ENCODE measurements at regions not wholly inside any gene's neighbourhood (a gene's known extent, or its start where the extent isn't known, plus 50 kb on each side); places are given as distances from the start of the nearest gene placed in this dataset.

GRCh38 chr10:2748287-2748686 is 319.1 kb upstream of the PFKP start:
- ATAC-seq (no peak), DNase-seq (no peak)
- no peaks in the 10 kb centered on the region for H3K36me3 ChIP-seq
- no peaks in the 10 kb centered on the region for H3K9me3 ChIP-seq
- 59% methylated on average over 4 of the region's 10 CpGs for WGBS (ENCODE audit: insufficient coverage, low coverage, low lambda C conversion rate, missing lambda C conversion rate)
- H3K27ac ChIP-seq = no peak overlapping the region
- TF ChIP-seq POLR2A (IDR thresholded peaks at IDR 0.05) (no peak), CTCF (IDR thresholded peaks at IDR 0.05) (no peak)
- intact Hi-C loops (cut with DNase I) = no loop called here
- H3K4me1 ChIP-seq = no peaks in the 10 kb centered on the region
- H3K27me3 ChIP-seq = no peaks in the 10 kb centered on the region
- no peak overlapping the region for H3K4me3 ChIP-seq

- TF ChIP-seq POLR2A (IDR thresholded peaks at IDR 0.05) (no peak), CTCF (IDR thresholded peaks at IDR 0.05) (no peak)
- Histone ChIP-seq H3K27ac (no peak overlapping the region), H3K4me3 (no peak overlapping the region), H3K4me1 (no peaks in the 10 kb centered on the region), H3K36me3 (no peaks in the 10 kb centered on the region), H3K9me3 (no peaks in the 10 kb centered on the region), H3K27me3 (no peaks in the 10 kb centered on the region)
- no peak for ATAC-seq
- DNase-seq = no peak
- 65% methylated on average over 8 of the region's 8 CpGs for WGBS (ENCODE audit: insufficient coverage, low coverage, low lambda C conversion rate, missing lambda C conversion rate)
- intact Hi-C loops (cut with DNase I) = no loop called here
Measured at GRCh38 chr10:2746638-2747037, 320.7 kb upstream of the PFKP start.

- Histone ChIP-seq H3K9me3 (no peaks in the 10 kb centered on the region), H3K36me3 (no peaks in the 10 kb centered on the region), H3K27me3 (no peaks in the 10 kb centered on the region), H3K27ac (no peak overlapping the region), H3K4me1 (no peaks in the 10 kb centered on the region), H3K4me3 (no peak overlapping the region)
- ATAC-seq = no peak
- 59% methylated on average over 5 of the region's 5 CpGs for WGBS (ENCODE audit: insufficient coverage, low coverage, low lambda C conversion rate, missing lambda C conversion rate)
- no peak for TF ChIP-seq CTCF (IDR thresholded peaks at IDR 0.05)
- no peak for TF ChIP-seq POLR2A (IDR thresholded peaks at IDR 0.05)
- DNase-seq = no peak
- intact Hi-C loops (cut with DNase I) = no loop called here
Measured at GRCh38 chr10:2745666-2746065, 321.7 kb upstream of the PFKP start.

GRCh38 chr10:2744547-2745200 is 322.7 kb upstream of the PFKP start:
- H3K9me3 ChIP-seq = no peaks in the 10 kb centered on the region
- H3K36me3 ChIP-seq = no peaks in the 10 kb centered on the region
- no peak for ATAC-seq
- H3K4me3 ChIP-seq = no peak overlapping the region
- TF ChIP-seq CTCF (IDR thresholded peaks at IDR 0.05) (no peak), POLR2A (IDR thresholded peaks at IDR 0.05) (no peak)
- no peak for DNase-seq
- 54% methylated on average over 6 of the region's 6 CpGs for WGBS (ENCODE audit: insufficient coverage, low coverage, low lambda C conversion rate, missing lambda C conversion rate)
- H3K4me1 ChIP-seq = no peaks in the 10 kb centered on the region
- H3K27ac ChIP-seq = no peak overlapping the region
- intact Hi-C loops (cut with DNase I) = no loop called here
- no peaks in the 10 kb centered on the region for H3K27me3 ChIP-seq

GRCh38 chr10:2734603-2735002 is 332.7 kb upstream of the PFKP start:
- DNase-seq = no peak
- no peak for TF ChIP-seq CTCF (IDR thresholded peaks at IDR 0.05)
- no peak for TF ChIP-seq POLR2A (IDR thresholded peaks at IDR 0.05)
- H3K4me3 ChIP-seq = no peak overlapping the region
- H3K27me3 ChIP-seq = no peaks in the 10 kb centered on the region
- ATAC-seq = no peak
- intact Hi-C loops (cut with DNase I) = no loop called here
- H3K9me3 ChIP-seq = no peaks in the 10 kb centered on the region
- 42% methylated on average over 19 of the region's 19 CpGs for WGBS (ENCODE audit: insufficient coverage, low coverage, low lambda C conversion rate, missing lambda C conversion rate)
- H3K4me1 ChIP-seq = no peaks in the 10 kb centered on the region
- no peak overlapping the region for H3K27ac ChIP-seq
- no peaks in the 10 kb centered on the region for H3K36me3 ChIP-seq

Data from right lobe of liver (tissue), 6 donors.